Activated CD8-positive, alpha-beta T cell treated with anti-CD3 and anti-CD28 coated beads for 36 hours (primary cell): ENCODE measurements at regions not wholly inside any gene's neighbourhood (a gene's known extent, or its start where the extent isn't known, plus 50 kb on each side); places are given as distances from the start of the nearest gene placed in this dataset.

ENCODE experiments used
- ATAC-seq: fragments of 200-7000 bp; cut with Tn5 transposase; one replicate; pipeline ENCODE4 v1.10.0; 2021; ENCODE audit warnings: mild to moderate bottlenecking, moderate library complexity
- CTCF ChIA-PET: fragments of 350-600 bp; sonication (Branson Sonifier 250); formaldehyde crosslinking; loops from one replicate; lab custom pipeline; 2021; ENCODE audit warnings: antibody characterized with exemption; lab: Charles Lee
- POLR2A ChIA-PET: fragments of 350-600 bp; sonication (Branson Sonifier 250); formaldehyde crosslinking; loops from one replicate; lab custom pipeline; 2021; ENCODE audit warnings: antibody characterized with exemption; lab: Charles Lee
- DNase-seq: peaks from one replicate; pipeline ENCODE4 v3.0.0-alpha.2; 2020
- H3K27ac Mint-ChIP-seq: one replicate; pipeline ENCODE4 v1.8.0; 2021; ENCODE audit warnings: mild to moderate bottlenecking, mixed read lengths
- H3K27me3 Mint-ChIP-seq: one replicate; pipeline ENCODE4 v1.8.0; 2021; ENCODE audit warnings: mixed read lengths
- H3K36me3 Mint-ChIP-seq: one replicate; pipeline ENCODE4 v1.8.0; 2021; ENCODE audit warnings: low read depth, mixed read lengths
- H3K4me1 Mint-ChIP-seq: one replicate; pipeline ENCODE4 v1.8.0; 2021; ENCODE audit warnings: low read depth, mixed read lengths
- H3K4me3 Mint-ChIP-seq: one replicate; pipeline ENCODE4 v1.8.0; 2021; ENCODE audit warnings: mild to moderate bottlenecking, moderate library complexity, mixed read lengths
- H3K9me3 Mint-ChIP-seq: one replicate; pipeline ENCODE4 v1.8.0; 2021; ENCODE audit warnings: mixed read lengths
- intact Hi-C: fragments of 100-400 bp; cut with micrococcal nuclease; formaldehyde crosslinking; loops from one replicate; pipeline ENCODE4 v1.10.0; 2022
- TF ChIP-seq, protein P1 (sequence below): fragments of 200-600 bp; IDR thresholded peaks from one replicate; pipeline ENCODE4 v1.8.0; 2022; ENCODE audit warnings: antibody characterized with exemption, mild to moderate bottlenecking

DNA sequence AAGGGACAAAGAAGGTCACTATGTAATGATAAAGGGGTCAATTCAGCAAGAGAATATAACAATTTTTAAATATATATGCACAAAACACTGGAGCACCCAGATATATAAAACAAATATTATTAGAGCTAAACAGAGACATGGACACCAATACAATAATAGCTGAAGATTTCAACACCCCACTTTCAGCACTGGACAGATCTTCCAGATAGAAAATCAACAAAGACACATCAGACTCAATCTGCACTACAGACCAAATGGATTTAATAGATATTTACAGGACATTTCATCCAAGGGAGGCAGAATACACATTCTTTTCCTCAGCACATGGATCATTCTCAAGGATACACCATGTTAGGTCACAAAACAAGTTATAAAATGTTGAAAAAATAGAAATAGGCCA lies 111.4 kb downstream of the SOX3 start:
- intact Hi-C loops: no loop called here
- Mint-ChIP-seq H3K36me3 (no peaks in the 10 kb centered on the region), H3K27ac (no peak overlapping the region), H3K4me3 (no peak overlapping the region), H3K4me1 (no peaks in the 10 kb centered on the region), H3K9me3 (no peaks in the 10 kb centered on the region), H3K27me3 (no peaks in the 10 kb centered on the region)
- ATAC-seq (no peak), DNase-seq (no peak)
- TF ChIP-seq, protein P1, sequence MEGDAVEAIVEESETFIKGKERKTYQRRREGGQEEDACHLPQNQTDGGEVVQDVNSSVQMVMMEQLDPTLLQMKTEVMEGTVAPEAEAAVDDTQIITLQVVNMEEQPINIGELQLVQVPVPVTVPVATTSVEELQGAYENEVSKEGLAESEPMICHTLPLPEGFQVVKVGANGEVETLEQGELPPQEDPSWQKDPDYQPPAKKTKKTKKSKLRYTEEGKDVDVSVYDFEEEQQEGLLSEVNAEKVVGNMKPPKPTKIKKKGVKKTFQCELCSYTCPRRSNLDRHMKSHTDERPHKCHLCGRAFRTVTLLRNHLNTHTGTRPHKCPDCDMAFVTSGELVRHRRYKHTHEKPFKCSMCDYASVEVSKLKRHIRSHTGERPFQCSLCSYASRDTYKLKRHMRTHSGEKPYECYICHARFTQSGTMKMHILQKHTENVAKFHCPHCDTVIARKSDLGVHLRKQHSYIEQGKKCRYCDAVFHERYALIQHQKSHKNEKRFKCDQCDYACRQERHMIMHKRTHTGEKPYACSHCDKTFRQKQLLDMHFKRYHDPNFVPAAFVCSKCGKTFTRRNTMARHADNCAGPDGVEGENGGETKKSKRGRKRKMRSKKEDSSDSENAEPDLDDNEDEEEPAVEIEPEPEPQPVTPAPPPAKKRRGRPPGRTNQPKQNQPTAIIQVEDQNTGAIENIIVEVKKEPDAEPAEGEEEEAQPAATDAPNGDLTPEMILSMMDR: no peak
- ChIA-PET CTCF (no interaction called here), POLR2A (no interaction called here)

DNA sequence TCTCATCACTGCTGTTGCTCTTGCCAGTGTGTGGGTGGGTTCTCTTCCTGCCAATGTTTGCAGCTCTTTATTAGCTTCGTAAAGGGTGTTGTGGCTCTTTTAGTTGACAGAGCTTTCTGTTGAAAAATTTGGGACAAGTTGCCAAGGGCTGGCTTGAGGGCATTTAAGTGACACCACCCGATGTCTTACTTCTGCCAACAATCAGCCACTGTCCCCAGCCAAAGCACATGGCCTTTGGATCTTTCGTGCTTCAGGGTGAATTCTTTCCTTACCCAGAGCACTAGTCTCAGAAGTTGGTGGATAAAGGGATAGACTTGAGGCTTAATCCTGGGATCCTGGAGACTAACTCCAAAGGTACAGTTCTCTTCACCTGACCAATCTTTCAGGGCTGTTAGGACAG lies 113.6 kb downstream of the SOX3 start:
- ATAC-seq: no peak
- no peak for DNase-seq
- Mint-ChIP-seq H3K4me3 (no peak overlapping the region), H3K27ac (no peak overlapping the region), H3K4me1 (no peaks in the 10 kb centered on the region), H3K27me3 (no peaks in the 10 kb centered on the region), H3K36me3 (no peaks in the 10 kb centered on the region), H3K9me3 (no peaks in the 10 kb centered on the region)
- intact Hi-C loops: no loop called here
- CTCF ChIA-PET: no interaction called here
- TF ChIP-seq, protein P1: no peak
- POLR2A ChIA-PET: no interaction called here

DNA sequence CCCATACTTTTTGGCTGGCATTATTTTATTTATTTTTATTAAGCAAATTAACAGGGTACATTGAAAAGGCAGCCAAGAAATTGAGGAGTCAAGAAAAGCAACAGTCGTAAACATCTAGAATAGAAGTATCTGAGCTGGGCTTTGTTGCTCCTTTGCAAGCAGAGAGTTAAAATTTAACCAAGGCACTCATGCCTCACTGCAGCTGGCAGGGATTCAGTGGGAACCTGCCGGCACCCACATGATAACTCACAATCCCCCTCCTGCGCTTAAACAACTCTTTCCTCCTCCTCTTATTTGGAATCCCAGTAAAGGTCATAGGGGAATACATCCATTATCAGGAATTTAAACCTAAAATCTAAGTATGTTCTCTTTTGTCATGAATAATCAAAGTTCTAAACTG lies 115.5 kb downstream of the SOX3 start:
- Mint-ChIP-seq H3K36me3 (no peaks in the 10 kb centered on the region), H3K4me3 (no peak overlapping the region), H3K27me3 (no peaks in the 10 kb centered on the region), H3K27ac (no peak overlapping the region), H3K9me3 (no peaks in the 10 kb centered on the region), H3K4me1 (no peaks in the 10 kb centered on the region)
- CTCF ChIA-PET: no interaction called here
- POLR2A ChIA-PET: no interaction called here
- intact Hi-C loops: no loop called here
- DNase-seq (no peak), ATAC-seq (no peak)
- TF ChIP-seq, protein P1: no peak

DNA sequence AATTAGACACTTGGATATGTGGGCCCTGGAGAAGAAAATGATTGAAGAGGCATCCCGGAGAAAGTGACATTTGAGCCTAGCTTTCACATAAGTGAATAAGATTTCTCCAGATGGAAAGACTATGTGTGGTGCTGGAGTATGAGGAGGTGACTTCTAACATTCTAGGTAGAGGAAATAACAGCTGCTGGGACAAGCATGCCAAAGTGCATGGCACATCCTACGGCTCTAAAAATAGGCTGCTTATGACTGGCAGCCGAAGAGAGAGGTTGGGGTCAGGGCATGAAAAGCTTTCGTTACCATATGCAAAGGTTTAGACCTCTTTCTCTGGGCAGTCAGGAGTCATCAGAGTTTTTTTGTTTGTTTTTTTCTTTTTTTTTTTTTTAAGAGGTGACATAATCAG lies 142.0 kb downstream of the SOX3 start:
- ATAC-seq (no peak), DNase-seq (no peak)
- Mint-ChIP-seq H3K9me3 (no peaks in the 10 kb centered on the region), H3K27ac (no peak overlapping the region), H3K27me3 (no peaks in the 10 kb centered on the region), H3K4me1 (no peaks in the 10 kb centered on the region), H3K4me3 (no peak overlapping the region), H3K36me3 (no peaks in the 10 kb centered on the region)
- ChIA-PET CTCF (no interaction called here), POLR2A (no interaction called here)
- TF ChIP-seq, protein P1: no peak
- intact Hi-C loops: no loop called here

DNA sequence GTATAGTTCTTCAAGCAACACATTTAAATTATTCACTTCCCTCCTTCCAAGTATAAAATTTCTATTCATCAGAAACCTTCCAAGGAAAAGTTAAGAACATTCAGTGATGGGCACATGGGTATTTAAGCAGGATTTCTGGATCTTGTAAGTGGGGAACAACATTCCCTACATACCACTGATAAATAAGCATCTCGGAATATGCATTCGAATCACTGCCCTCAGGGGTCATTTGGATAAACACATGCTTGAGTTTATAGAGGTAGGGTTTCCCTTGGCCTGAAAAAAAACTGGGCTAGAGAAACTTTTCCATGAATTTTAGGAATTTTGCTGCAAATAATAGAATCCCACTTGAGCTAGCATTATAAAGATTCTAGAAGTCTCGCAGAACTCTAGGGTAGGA lies 143.9 kb downstream of the SOX3 start:
- ChIA-PET POLR2A (no interaction called here), CTCF (no interaction called here)
- no peak overlapping the region for H3K27ac Mint-ChIP-seq
- no peaks in the 10 kb centered on the region for H3K4me1 Mint-ChIP-seq
- intact Hi-C loops: no loop called here
- DNase-seq: no peak
- no peaks in the 10 kb centered on the region for H3K27me3 Mint-ChIP-seq
- TF ChIP-seq, protein P1: no peak
- H3K36me3 Mint-ChIP-seq: no peaks in the 10 kb centered on the region
- H3K9me3 Mint-ChIP-seq: no peaks in the 10 kb centered on the region
- ATAC-seq: no peak
- H3K4me3 Mint-ChIP-seq: no peak overlapping the region
